ENCODE measurements at regions not wholly inside any gene's neighbourhood (a gene's known extent, or its start where the extent isn't known, plus 50 kb on each side); places are given as distances from the start of the nearest gene placed in this dataset.
"Not testable (repeated sequence)": the region's sequence is repeated elsewhere in the genome, so short reads cannot be mapped to it uniquely, and the experiment has no call there.

- no peak for DNase-seq (ENCODE audit: low spot score)
Measured at GRCh38 chr4:81673961-81674360, 202.3 kb upstream of the RASGEF1B start.

GRCh38 chr4:81668328-81668727, 196.6 kb upstream of the RASGEF1B start:
- not testable (repeated sequence) for DNase-seq (ENCODE audit: low spot score)

GRCh38 chr4:81667539-81667938, 195.8 kb upstream of the RASGEF1B start:
- no peak for DNase-seq (ENCODE audit: low spot score)

GRCh38 chr4:81666491-81666890, 194.8 kb upstream of the RASGEF1B start:
- DNase-seq (ENCODE audit: low spot score) = no peak

- no peak for DNase-seq (ENCODE audit: low spot score)
Measured at GRCh38 chr4:81665649-81666048, 193.9 kb upstream of the RASGEF1B start.

GRCh38 chr4:81665045-81665444, 193.3 kb upstream of the RASGEF1B start:
- DNase-seq (ENCODE audit: low spot score) = no peak

GRCh38 chr4:81664079-81664478, 192.4 kb upstream of the RASGEF1B start:
- DNase-seq (ENCODE audit: low spot score) = no peak

GRCh38 chr4:81663368-81663767, 191.7 kb upstream of the RASGEF1B start:
- no peak for DNase-seq (ENCODE audit: low spot score)

- DNase-seq (ENCODE audit: low spot score) = no peak
Measured at GRCh38 chr4:81659051-81659450, 187.3 kb upstream of the RASGEF1B start.

GRCh38 chr4:81652069-81652478, 180.4 kb upstream of the RASGEF1B start:
- no peak for DNase-seq (ENCODE audit: low spot score)

- DNase-seq (ENCODE audit: low spot score) = no peak
Measured at GRCh38 chr4:81651243-81651899, 179.7 kb upstream of the RASGEF1B start.

GRCh38 chr4:81650606-81651242, 179.0 kb upstream of the RASGEF1B start:
- no peak for DNase-seq (ENCODE audit: low spot score)

GRCh38 chr4:81648576-81649275, 177.0 kb upstream of the RASGEF1B start:
- no peak for DNase-seq (ENCODE audit: low spot score)

- DNase-seq (ENCODE audit: low spot score) = no peak
Measured at GRCh38 chr4:81647388-81647787, 175.7 kb upstream of the RASGEF1B start.

- DNase-seq (ENCODE audit: low spot score) = no peak
Measured at GRCh38 chr4:81642543-81642942, 170.8 kb upstream of the RASGEF1B start.

- no peak for DNase-seq (ENCODE audit: low spot score)
Measured at GRCh38 chr4:81639248-81639647, 167.5 kb upstream of the RASGEF1B start.

- DNase-seq (ENCODE audit: low spot score) = no peak
Measured at GRCh38 chr4:81638698-81639097, 167.0 kb upstream of the RASGEF1B start.

GRCh38 chr4:81635739-81636138, 164.0 kb upstream of the RASGEF1B start:
- DNase-seq (ENCODE audit: low spot score) = no peak

- DNase-seq (ENCODE audit: low spot score) = no peak
Measured at GRCh38 chr4:81634766-81635549, 163.3 kb upstream of the RASGEF1B start.

GRCh38 chr4:81634165-81634564, 162.5 kb upstream of the RASGEF1B start:
- no peak for DNase-seq (ENCODE audit: low spot score)

GRCh38 chr4:81632581-81633299, 161.0 kb upstream of the RASGEF1B start:
- no peak for DNase-seq (ENCODE audit: low spot score)

- peak; percentile 26 for DNase-seq (ENCODE audit: low spot score)
Measured at GRCh38 chr4:81631958-81632441, 160.3 kb upstream of the RASGEF1B start.
